ENCODE measurements at regions not wholly inside any gene's neighbourhood (a gene's known extent, or its start where the extent isn't known, plus 50 kb on each side); places are given as distances from the start of the nearest gene placed in this dataset.

- Histone ChIP-seq H3F3A (ENCODE audit: insufficient read depth) (peaks cover 5% of the 10 kb centered on the region; the same call in 1 of the 2 replicates), H3K27ac (no peak overlapping the region), H3K9me2 (ENCODE audit: insufficient read depth) (no peaks in the 10 kb centered on the region), H3K9ac (no peak overlapping the region), H3K9me3 (ENCODE audit: low read depth) (no peaks in the 10 kb centered on the region), H4K20me1 (ENCODE audit: insufficient read depth) (no peaks in the 10 kb centered on the region), H3K4me1 (ENCODE audit: insufficient read depth) (peaks cover 10% of the 10 kb centered on the region; the same call in 1 of the 2 replicates), H3K27me3 (replicated peaks; ENCODE audit: insufficient read depth) (peaks cover 8% of the 10 kb centered on the region; the same call in 1 of the 2 replicates), H3K4me2 (ENCODE audit: unreplicated experiment) (no peak overlapping the region), H3K4me3 (no peak overlapping the region), H3K36me3 (ENCODE audit: low read depth) (no peaks in the 10 kb centered on the region), H2AFZ (no peak overlapping the region), H3K79me2 (ENCODE audit: insufficient read depth) (no peaks in the 10 kb centered on the region)
- WGBS, 2 experiments (ENCODE audit: low coverage in 1 of 2, low lambda C conversion rate in 2 of 2, missing lambda C conversion rate in 2 of 2): 80 to 84% methylated on average over 1 of the region's 1 CpG
- no peak for TF ChIP-seq EZH2phosphoT487 (IDR thresholded peaks at IDR 0.05; ENCODE audit: insufficient read depth, low read depth)
- no peak for TF ChIP-seq EZH2 (IDR thresholded peaks at IDR 0.05; ENCODE audit: insufficient read depth, poor library complexity, severe bottlenecking)
- in situ Hi-C loops (cut with MboI): no loop called here
- no peak for DNase-seq
Measured at GRCh38 chr2:18170642-18171041, 292.2 kb downstream of the KCNS3 start.

GRCh38 chr2:18169893-18170175 is 291.4 kb downstream of the KCNS3 start:
- DNase-seq: no peak
- no peak for TF ChIP-seq EZH2phosphoT487 (IDR thresholded peaks at IDR 0.05; ENCODE audit: insufficient read depth, low read depth)
- no peak for TF ChIP-seq EZH2 (IDR thresholded peaks at IDR 0.05; ENCODE audit: insufficient read depth, poor library complexity, severe bottlenecking)
- Histone ChIP-seq H3K27ac (no peak overlapping the region), H3K4me1 (ENCODE audit: insufficient read depth) (peaks cover 10% of the 10 kb centered on the region; the same call in 1 of the 2 replicates), H3K79me2 (ENCODE audit: insufficient read depth) (no peaks in the 10 kb centered on the region), H3K36me3 (ENCODE audit: low read depth) (no peaks in the 10 kb centered on the region), H3K9me3 (ENCODE audit: low read depth) (no peaks in the 10 kb centered on the region), H3F3A (ENCODE audit: insufficient read depth) (peaks cover 5% of the 10 kb centered on the region; the same call in 1 of the 2 replicates), H4K20me1 (ENCODE audit: insufficient read depth) (no peaks in the 10 kb centered on the region), H3K27me3 (replicated peaks; ENCODE audit: insufficient read depth) (peaks cover 8% of the 10 kb centered on the region; the same call in 1 of the 2 replicates), H3K4me3 (no peak overlapping the region), H2AFZ (no peak overlapping the region), H3K9ac (no peak overlapping the region), H3K4me2 (ENCODE audit: unreplicated experiment) (no peak overlapping the region), H3K9me2 (ENCODE audit: insufficient read depth) (no peaks in the 10 kb centered on the region)
- WGBS, 2 experiments (ENCODE audit: low coverage in 1 of 2, low lambda C conversion rate in 2 of 2, missing lambda C conversion rate in 2 of 2): 86 to 100% methylated on average over 1 of the region's 1 CpG
- in situ Hi-C loops (cut with MboI): no loop called here

- H3K9me2 ChIP-seq (ENCODE audit: insufficient read depth): no peaks in the 10 kb centered on the region
- in situ Hi-C loops (cut with MboI): no loop called here
- peaks cover 5% of the 10 kb centered on the region; the same call in 1 of the 2 replicates for H3F3A ChIP-seq (ENCODE audit: insufficient read depth)
- peaks cover 8% of the 10 kb centered on the region; the same call in 1 of the 2 replicates for H3K27me3 ChIP-seq (replicated peaks; ENCODE audit: insufficient read depth)
- no peak overlapping the region for H3K4me2 ChIP-seq (ENCODE audit: unreplicated experiment)
- no peaks in the 10 kb centered on the region for H4K20me1 ChIP-seq (ENCODE audit: insufficient read depth)
- no peaks in the 10 kb centered on the region for H3K9me3 ChIP-seq (ENCODE audit: low read depth)
- H3K4me3 ChIP-seq: no peak overlapping the region
- no peak overlapping the region for H3K27ac ChIP-seq
- no peak for DNase-seq
- H2AFZ ChIP-seq: no peak overlapping the region
- WGBS, 2 experiments (ENCODE audit: low coverage in 1 of 2, low lambda C conversion rate in 2 of 2, missing lambda C conversion rate in 2 of 2): 96% methylated on average over 5 of the region's 5 CpGs
- no peak overlapping the region for H3K9ac ChIP-seq
- H3K4me1 ChIP-seq (ENCODE audit: insufficient read depth): peaks cover 10% of the 10 kb centered on the region; the same call in 1 of the 2 replicates
- H3K36me3 ChIP-seq (ENCODE audit: low read depth): no peaks in the 10 kb centered on the region
- TF ChIP-seq EZH2phosphoT487 (IDR thresholded peaks at IDR 0.05; ENCODE audit: insufficient read depth, low read depth) (no peak), EZH2 (IDR thresholded peaks at IDR 0.05; ENCODE audit: insufficient read depth, poor library complexity, severe bottlenecking) (no peak)
- H3K79me2 ChIP-seq (ENCODE audit: insufficient read depth): no peaks in the 10 kb centered on the region
Measured at GRCh38 chr2:18169121-18169892, 290.8 kb downstream of the KCNS3 start.

GRCh38 chr2:18167871-18168270 is 289.4 kb downstream of the KCNS3 start:
- H3K27ac ChIP-seq: no peak overlapping the region
- TF ChIP-seq EZH2 (IDR thresholded peaks at IDR 0.05; ENCODE audit: insufficient read depth, poor library complexity, severe bottlenecking): no peak
- TF ChIP-seq EZH2phosphoT487 (IDR thresholded peaks at IDR 0.05; ENCODE audit: insufficient read depth, low read depth): no peak
- no peaks in the 10 kb centered on the region for H3K79me2 ChIP-seq (ENCODE audit: insufficient read depth)
- DNase-seq: no peak
- H3K4me3 ChIP-seq: no peak overlapping the region
- H3K4me1 ChIP-seq (ENCODE audit: insufficient read depth): peaks cover 10% of the 10 kb centered on the region; the same call in 1 of the 2 replicates
- no peaks in the 10 kb centered on the region for H3K9me3 ChIP-seq (ENCODE audit: low read depth)
- H4K20me1 ChIP-seq (ENCODE audit: insufficient read depth): no peaks in the 10 kb centered on the region
- no peak overlapping the region for H3K9ac ChIP-seq
- no peak overlapping the region for H2AFZ ChIP-seq
- H3F3A ChIP-seq (ENCODE audit: insufficient read depth): peaks cover 5% of the 10 kb centered on the region; the same call in 1 of the 2 replicates
- H3K36me3 ChIP-seq (ENCODE audit: low read depth): no peaks in the 10 kb centered on the region
- in situ Hi-C loops (cut with MboI): no loop called here
- peaks cover 8% of the 10 kb centered on the region; the same call in 1 of the 2 replicates for H3K27me3 ChIP-seq (replicated peaks; ENCODE audit: insufficient read depth)
- H3K4me2 ChIP-seq (ENCODE audit: unreplicated experiment): no peak overlapping the region
- 90% methylated on average over 8 of the region's 8 CpGs for WGBS, 2 experiments (ENCODE audit: low coverage in 1 of 2, low lambda C conversion rate in 2 of 2, missing lambda C conversion rate in 2 of 2)
- no peaks in the 10 kb centered on the region for H3K9me2 ChIP-seq (ENCODE audit: insufficient read depth)

All from GM23248 (cell line).